ENCODE measurements at regions not wholly inside any gene's neighbourhood (a gene's known extent, or its start where the extent isn't known, plus 50 kb on each side); places are given as distances from the start of the nearest gene placed in this dataset.
"Not testable (repeated sequence)": the region's sequence is repeated elsewhere in the genome, so short reads cannot be mapped to it uniquely, and the experiment has no call there.

GRCh38 chr9:90233081-90233480 lies 409.5 kb downstream of the DIRAS2 start:
- not testable (repeated sequence) for DNase-seq (ENCODE audit: low read depth)

GRCh38 chr9:90240541-90240940 lies 402.1 kb downstream of the DIRAS2 start:
- no peak for DNase-seq (ENCODE audit: low read depth)

GRCh38 chr9:90245661-90246060 lies 397.0 kb downstream of the DIRAS2 start:
- DNase-seq (ENCODE audit: low read depth): no peak

- DNase-seq (ENCODE audit: low read depth): no peak
These were observed 393.5 kb downstream of the DIRAS2 start for GRCh38 chr9:90249094-90249493.

- no peak for DNase-seq (ENCODE audit: low read depth)
These were observed 391.3 kb downstream of the DIRAS2 start for GRCh38 chr9:90251316-90251715.

- no peak for DNase-seq (ENCODE audit: low read depth)
These were observed 386.3 kb downstream of the DIRAS2 start for GRCh38 chr9:90256345-90256744.

- DNase-seq (ENCODE audit: low read depth): no peak
These were observed 383.0 kb downstream of the DIRAS2 start for GRCh38 chr9:90259311-90260246.

- no peak for DNase-seq (ENCODE audit: low read depth)
These were observed 380.9 kb downstream of the DIRAS2 start for GRCh38 chr9:90261698-90262097.

GRCh38 chr9:90268613-90269012 lies 374.0 kb downstream of the DIRAS2 start:
- no peak for DNase-seq (ENCODE audit: low read depth)

- DNase-seq (ENCODE audit: low read depth): no peak
These were observed 370.9 kb downstream of the DIRAS2 start for GRCh38 chr9:90271707-90272106.

GRCh38 chr9:90274725-90275124 lies 367.9 kb downstream of the DIRAS2 start:
- DNase-seq (ENCODE audit: low read depth): no peak

DNA sequence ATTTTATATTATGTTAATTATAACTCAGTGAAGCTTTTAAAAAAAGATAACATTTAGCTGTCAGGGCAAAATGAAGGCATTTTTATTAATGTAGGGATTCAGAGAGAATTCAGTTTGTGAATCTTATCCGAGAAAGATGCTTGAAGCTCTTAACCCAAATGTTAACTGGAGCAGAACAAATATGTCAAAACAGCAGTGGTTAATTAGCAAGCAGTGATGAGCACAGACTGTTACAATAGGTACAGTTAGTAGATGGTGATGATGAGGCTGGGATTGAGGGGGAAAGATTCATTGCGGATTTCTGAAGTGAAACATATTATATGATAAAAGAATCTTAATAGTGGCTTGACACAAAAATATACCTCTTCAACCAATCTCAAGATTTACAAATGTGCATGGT lies 356.7 kb downstream of the DIRAS2 start:
- no peak for DNase-seq (ENCODE audit: low read depth)

- no peak for DNase-seq (ENCODE audit: low read depth)
These were observed 354.9 kb downstream of the DIRAS2 start for GRCh38 chr9:90287567-90288274.

DNA sequence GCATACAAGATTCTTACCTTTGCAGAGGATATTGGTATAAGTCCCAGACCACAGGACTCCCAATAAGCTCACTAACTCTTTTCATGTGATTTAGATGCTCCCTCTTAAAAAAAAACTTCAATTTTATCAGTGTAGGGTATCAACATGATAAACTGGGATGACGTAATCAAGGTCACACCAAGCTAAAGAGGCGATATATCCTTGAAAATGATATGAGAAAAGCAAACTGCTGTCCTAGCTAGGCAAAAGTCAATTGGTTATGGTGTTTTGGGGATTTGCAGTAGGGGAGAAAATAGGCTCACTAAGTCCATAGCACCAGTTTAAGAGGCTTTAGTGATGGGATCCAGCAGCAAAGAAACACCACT lies 354.4 kb downstream of the DIRAS2 start:
- no peak for DNase-seq (ENCODE audit: low read depth)

DNA sequence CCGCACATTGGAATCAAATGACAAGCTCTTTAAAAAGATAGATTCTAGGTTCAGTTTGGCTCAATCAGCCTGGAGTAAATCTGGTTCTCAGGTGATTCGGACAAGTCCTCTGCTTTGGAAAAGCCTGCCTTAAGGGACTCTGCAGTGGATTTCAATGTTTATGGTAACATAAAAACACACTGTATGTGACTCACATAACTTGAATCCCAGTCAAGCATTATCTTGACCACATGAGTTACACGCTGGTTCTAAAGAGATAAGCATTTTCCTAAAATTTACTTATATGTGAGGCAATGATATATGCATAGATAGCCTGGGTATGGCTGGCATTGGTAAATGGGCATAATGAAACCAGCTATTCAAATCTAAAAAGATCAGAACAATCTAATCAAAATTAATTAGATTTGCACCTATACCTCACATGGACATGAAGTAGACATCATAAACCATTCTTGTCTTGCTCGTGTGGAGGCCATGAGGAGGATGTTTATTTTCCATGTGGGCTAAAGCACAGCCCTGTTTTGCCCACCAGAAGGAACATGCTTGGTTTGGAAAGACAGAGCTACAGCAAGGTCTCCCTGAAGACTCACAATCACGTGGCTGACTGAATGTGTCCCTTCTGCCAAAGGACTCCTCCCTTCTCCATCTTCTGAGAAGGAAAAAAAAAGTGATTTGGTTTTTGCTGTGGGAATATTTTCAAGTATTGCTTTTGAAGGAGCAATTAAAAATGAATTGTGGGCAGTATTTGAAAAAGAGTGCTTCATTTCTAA lies 351.7 kb downstream of the DIRAS2 start:
- DNase-seq (ENCODE audit: low read depth): no peak

DNA sequence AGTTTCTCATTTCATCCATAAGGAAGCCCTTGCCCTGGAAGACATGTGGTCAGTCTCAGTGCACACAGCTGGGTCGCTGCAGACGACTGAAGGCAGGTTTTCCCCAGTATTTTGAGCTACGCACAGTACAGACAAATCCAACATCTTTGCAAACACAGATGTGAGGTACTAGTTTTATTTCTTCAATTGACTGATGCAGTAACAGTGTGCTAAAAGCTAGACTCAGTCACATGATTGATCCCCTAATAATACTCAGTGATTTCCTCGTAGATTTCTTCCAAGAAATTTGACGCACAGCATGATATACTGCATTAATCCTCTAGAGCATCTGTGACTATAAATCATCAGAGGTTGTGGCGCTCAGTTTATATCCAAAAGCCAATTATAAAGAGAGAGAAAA lies 346.1 kb downstream of the DIRAS2 start:
- DNase-seq (ENCODE audit: low read depth): no peak

DNA sequence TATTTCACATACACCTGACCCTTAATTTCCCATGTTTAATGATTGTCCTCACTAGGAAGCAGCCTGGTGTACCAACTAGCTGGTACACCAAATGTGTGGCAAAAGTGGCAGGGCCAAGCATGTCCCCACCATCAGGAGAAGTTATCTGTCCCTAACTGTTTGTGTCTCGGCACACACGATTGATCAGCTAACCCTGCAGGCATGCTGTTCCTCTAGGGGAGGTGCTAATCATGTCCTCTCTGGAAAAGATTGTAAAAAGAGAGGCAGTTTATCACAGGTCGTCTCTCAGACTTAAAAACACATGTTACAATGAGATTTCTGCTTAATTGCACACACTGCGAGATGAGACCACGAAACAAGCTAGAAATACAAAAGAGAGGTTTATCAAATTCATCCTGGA lies 342.7 kb downstream of the DIRAS2 start:
- DNase-seq (ENCODE audit: low read depth): no peak

GRCh38 chr9:90300611-90301276 lies 341.9 kb downstream of the DIRAS2 start:
- no peak for DNase-seq (ENCODE audit: low read depth)

GRCh38 chr9:90301277-90301653 lies 341.4 kb downstream of the DIRAS2 start:
- DNase-seq (ENCODE audit: low read depth): no peak

GRCh38 chr9:90303655-90304054 lies 339.0 kb downstream of the DIRAS2 start:
- no peak for DNase-seq (ENCODE audit: low read depth)

DNA sequence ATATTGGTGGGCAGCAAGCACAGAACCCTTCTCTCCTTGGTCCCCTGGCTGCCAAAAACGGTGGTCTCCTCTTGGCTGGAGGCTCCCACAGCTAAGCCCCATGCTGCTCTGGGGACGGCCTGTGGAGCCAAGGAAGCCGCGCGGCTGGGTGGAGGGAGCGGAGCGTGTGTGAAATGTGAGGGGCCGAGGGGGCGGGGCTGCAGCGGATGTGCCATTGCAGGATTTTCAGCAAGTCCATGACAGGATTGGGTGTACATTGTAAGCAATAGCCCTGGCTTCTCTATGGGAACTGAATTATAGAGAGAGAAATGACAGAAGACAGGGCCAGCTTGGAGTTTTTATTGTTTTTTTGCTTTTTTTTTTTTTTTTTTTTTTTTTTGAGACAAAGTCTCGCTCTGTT lies 336.5 kb downstream of the DIRAS2 start:
- no peak for DNase-seq (ENCODE audit: low read depth)

GRCh38 chr9:90307167-90307833 lies 335.3 kb downstream of the DIRAS2 start:
- no peak for DNase-seq (ENCODE audit: low read depth)

Data from activated T-helper 1 cell treated with Interleukin-2 at 50 U/mL for 16 hours (primary cell).